SK-MEL-5 (cell line): ENCODE measurements at regions not wholly inside any gene's neighbourhood (a gene's known extent, or its start where the extent isn't known, plus 50 kb on each side); places are given as distances from the start of the nearest gene placed in this dataset.

Experiments
- DNase-seq: peaks from one replicate; pipeline ENCODE4 v3.0.0-alpha.2; 2016; ENCODE audit warnings: low read depth, low spot score
- in situ Hi-C: cut with HindIII; loops from 2 replicates; pipeline ENCODE4 v1.10.0; 2016; ENCODE audit warnings: low sequenced_read_pairs, high pct_unique_total_duplicates, low pct_unique_long_range_greater_than_20kb

DNA sequence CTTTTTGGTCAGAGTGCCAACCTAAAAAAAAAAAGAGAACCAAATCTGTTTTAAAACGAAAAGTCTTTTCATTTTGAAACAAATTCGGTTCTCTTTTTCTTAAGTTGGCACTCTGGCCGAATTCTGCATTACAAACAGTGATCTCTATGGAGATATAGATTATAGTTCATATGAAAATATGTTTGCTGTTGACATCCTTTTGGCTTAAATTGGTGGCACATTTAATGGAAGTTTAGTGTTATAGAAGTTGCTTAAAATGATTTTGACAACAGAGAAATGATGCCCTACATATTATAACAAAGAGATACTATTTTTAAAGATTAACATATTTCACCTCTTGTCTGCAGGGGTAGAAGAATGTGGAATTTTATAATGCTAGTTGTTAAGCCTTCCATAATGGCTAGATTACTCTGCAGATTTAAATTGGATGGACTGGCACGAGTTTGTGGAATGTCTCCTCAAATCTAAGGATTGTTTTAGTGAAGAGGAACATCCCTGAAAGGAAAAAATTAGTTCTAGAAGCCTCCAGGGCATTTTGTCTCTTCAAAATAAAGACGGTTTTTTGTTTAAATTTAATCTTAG, 222.9 kb upstream of the CDH2 start:
- no peak for DNase-seq
- in situ Hi-C loops: no loop called here

- in situ Hi-C loops: no loop called here
- no peak for DNase-seq
Measured at GRCh38 chr18:28398471-28398870, 221.5 kb upstream of the CDH2 start.

DNA sequence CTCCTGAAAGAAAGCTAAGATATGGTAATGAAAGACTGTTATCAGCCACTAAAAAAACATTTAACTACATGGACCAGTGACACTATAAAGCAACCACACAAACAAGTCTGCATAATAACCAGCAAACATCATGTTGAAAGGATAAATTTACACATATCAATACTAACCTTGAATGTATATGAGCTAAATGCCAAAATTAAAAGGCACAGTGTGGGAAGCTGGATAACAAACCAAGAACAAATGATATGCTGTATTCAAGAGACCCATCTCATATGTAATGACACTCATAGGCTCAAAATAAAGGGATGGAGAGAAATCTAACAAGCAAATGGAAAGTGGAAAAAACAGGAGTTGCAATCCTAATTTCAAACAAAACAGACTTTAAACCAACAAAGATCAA, 213.1 kb upstream of the CDH2 start:
- no peak for DNase-seq
- in situ Hi-C loops: no loop called here

GRCh38 chr18:28382215-28382879, 205.4 kb upstream of the CDH2 start:
- in situ Hi-C loops: no loop called here

DNA sequence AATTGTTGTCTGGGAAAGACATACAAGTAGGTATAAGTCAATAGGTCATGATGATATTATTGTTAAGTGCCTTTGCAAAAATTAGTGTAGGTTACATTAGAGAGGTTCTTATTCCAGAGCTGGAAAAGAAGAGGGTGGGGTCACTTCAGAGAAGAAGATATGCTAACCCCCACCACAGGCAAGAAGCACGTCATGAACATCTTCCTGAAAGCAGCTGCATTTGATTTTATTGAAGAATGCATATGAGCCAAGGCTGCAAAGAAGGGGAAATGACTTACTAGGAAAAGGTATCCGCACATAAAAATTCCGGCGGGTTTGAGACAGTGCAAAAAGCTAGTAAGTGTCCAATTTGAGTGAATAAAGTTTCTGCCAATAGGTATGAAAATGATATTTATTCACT, 195.3 kb upstream of the CDH2 start:
- in situ Hi-C loops: no loop called here
- DNase-seq: no peak

More at GRCh38 chr18:28382215-28382879, 205.4 kb upstream of the CDH2 start:
- no peak for DNase-seq

- in situ Hi-C loops: no loop called here
Measured at GRCh38 chr18:28366676-28367075, 189.7 kb upstream of the CDH2 start.

GRCh38 chr18:28365411-28365831, 188.5 kb upstream of the CDH2 start:
- in situ Hi-C loops: no loop called here

More at GRCh38 chr18:28366676-28367075, 189.7 kb upstream of the CDH2 start:
- no peak for DNase-seq

DNA sequence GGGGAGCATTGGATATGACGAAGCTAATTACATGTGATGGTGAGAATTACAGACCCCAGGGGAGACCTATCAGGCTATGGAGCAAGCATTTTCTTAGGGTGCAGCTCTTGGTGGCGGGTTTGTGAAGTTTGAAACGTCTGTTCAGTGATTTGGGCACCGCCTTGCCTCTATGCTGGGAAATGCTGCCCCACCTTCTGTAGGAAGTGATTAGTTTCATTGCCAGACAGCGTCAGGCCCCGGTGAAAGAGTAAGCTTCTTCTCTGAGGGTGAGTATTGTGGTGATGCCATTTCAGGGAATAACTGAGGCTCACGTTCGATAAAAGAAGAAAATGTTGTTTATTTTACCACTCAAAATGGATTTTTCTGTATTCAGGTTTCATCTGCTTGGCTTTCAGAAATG, 186.2 kb upstream of the CDH2 start:
- no peak for DNase-seq
- in situ Hi-C loops: no loop called here

More at GRCh38 chr18:28365411-28365831, 188.5 kb upstream of the CDH2 start:
- peak; percentile 2 for DNase-seq

DNA sequence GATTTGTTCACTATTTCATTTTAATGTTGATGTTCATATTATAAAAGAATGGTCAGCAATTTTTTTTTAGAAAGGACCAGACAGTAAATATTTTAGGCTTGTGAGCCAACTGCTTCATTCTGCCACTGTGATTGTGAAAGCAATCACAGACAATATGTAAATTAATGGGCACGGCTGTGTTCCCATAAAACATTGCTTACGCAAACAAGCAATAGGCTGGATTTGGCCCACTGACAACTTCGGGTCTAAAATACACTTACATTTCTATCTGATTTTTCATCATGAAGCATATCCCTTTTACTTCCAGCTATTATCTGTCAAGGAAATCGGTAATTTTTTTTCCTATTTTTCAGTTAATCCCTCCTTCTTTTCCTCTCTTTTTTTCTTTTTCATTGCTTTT, 182.2 kb upstream of the CDH2 start:
- no peak for DNase-seq
- in situ Hi-C loops: no loop called here

DNA sequence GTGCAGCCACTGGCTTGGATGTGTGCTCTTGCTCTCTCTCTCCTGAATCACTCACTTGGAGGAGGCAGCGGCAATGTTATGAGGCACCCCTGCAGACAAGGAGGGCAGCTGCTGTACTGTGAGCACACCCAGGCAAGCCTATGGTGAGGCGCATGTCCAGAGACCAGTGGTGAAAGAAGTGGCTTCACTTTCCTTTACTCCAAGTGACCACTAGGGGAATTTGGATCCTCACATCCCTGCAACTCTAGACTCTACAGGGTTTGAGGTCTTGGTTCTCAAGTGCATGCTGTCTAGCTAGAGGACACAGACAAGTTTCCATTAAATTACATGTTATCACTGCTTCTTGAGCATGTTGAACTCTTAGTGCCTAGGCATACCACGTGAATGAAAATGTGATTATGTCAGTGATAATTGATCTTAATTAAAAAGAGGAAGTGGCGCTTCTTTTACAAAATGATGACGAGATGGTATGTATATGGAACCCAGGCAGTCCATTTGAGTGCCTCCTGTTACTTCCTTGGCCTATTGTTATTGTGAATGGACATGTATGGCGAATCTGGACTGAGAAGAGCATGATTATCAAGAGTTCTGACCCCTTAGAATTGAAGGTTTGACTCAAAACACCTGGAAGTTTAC, 181.0 kb upstream of the CDH2 start:
- in situ Hi-C loops: no loop called here
- peak; percentile 53 for DNase-seq

DNA sequence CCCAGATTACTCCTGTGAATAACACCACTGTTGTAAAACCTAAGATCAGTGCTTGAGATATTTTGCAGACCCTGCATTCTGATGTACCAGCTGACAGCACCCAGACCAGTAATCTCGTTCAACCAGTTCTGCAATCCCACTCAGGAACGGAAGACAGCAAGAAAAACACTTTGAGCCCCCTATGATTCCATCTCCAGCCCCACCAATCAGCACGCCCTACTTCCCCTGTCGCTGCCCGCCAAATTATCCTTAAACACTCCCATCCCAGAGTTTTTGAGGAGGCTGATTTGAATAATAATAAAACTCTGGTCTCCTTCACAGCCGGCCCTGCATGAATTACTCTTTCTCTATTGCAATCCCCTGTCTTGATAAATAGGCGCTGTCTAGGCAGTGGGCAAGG, 173.9 kb upstream of the CDH2 start:
- no peak for DNase-seq
- in situ Hi-C loops: no loop called here

GRCh38 chr18:28342231-28342630, 165.3 kb upstream of the CDH2 start:
- DNase-seq: no peak
- in situ Hi-C loops: no loop called here

DNA sequence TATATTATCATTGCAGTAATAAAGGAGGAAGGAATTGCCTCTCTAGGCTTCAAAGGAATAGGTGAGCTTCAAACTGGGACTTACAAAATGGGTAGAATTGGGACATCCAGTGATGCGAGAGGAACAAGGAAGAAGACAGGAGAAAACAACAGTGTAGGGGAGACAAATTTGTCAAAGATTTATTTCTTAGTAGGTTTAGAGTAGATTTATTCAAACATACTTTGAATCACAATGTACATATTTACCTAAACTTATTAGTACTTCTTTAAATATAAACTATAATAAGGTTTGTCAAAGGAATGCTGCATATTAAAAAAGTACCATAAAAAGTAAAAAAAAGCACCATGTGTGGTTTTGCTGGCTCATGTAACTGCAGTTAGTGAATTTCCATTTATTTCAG, 161.4 kb upstream of the CDH2 start:
- in situ Hi-C loops: no loop called here
- no peak for DNase-seq

DNA sequence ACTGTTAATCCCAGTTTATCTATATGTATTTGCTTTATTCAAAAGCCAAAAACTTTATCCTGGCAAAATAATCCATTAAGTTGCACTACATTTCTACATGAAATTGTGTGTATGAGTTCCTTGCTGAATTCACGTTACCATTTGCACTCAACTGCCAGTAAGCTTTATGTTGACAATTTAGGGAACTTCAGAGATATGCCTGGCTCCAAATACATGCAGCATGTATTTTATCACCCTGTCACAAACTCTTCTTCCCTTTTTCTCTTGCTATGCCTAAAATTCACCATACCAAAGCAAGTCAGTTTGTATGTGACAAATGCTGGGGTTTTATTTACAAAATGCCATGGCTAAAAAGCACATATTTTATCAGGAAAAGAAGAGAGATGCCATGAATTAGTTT, 157.6 kb upstream of the CDH2 start:
- in situ Hi-C loops: no loop called here
- no peak for DNase-seq

GRCh38 chr18:28332071-28332470, 155.1 kb upstream of the CDH2 start:
- DNase-seq: no peak
- in situ Hi-C loops: no loop called here

- DNase-seq: no peak
- in situ Hi-C loops: no loop called here
Measured at GRCh38 chr18:28331551-28331950, 154.6 kb upstream of the CDH2 start.

GRCh38 chr18:28313602-28314001, 136.7 kb upstream of the CDH2 start:
- DNase-seq: no peak
- in situ Hi-C loops: no loop called here

DNA sequence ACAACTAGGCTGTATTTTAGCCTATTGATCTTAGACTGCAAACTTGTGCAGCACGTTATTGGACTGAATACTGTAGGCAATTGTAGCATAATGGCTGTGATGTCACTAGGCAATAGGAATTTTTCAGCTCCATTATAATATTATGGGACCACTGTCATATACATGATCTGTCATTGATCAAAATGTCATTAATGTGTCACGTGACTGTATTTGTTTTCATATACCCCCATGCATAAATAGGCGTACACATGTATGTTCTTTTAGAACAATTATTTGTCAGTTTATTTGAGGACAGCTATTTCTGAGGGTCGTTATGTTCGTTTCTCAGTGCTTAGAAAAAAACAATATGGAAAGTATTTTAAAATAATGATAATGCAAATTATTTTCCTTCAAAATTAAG, 111.9 kb upstream of the CDH2 start:
- DNase-seq: no peak
- in situ Hi-C loops: no loop called here

GRCh38 chr18:28287146-28287545, 110.2 kb upstream of the CDH2 start:
- DNase-seq: no peak
- in situ Hi-C loops: no loop called here
